Superior temporal gyrus (tissue), 1 donor: ENCODE measurements at regions not wholly inside any gene's neighbourhood (a gene's known extent, or its start where the extent isn't known, plus 50 kb on each side); places are given as distances from the start of the nearest gene placed in this dataset.

Experiments used
- DNase-seq: peaks from one replicate; pipeline ENCODE4 v3.0.0-alpha.2; 2016; ENCODE audit errors: extremely low spot score

DNA sequence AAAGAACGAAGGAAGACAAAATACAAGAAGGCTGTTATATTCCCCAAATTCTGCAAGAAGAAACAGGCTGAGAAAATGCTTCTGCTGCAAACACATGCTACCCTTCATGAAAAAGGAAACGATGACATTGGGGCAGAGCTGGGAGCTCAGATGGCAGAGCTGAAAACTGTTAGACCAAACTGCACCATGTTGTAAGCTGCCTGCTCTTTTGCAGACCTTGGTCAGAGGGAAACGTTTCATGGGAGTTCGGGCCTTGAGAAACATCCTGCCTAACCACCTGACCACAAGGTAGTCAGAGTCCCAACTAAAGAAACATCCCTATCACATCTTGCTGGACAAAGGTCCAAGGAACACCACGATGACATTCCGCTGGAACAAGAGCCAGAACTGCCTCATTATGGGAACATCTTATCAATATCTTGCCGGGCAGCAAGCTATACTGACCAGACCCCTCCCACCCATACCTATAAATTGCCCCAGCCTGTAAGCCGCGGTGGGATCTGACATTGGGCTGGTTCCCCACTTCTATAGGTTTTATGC, 110.7 kb upstream of the CTSC start:
- no peak for DNase-seq

DNA sequence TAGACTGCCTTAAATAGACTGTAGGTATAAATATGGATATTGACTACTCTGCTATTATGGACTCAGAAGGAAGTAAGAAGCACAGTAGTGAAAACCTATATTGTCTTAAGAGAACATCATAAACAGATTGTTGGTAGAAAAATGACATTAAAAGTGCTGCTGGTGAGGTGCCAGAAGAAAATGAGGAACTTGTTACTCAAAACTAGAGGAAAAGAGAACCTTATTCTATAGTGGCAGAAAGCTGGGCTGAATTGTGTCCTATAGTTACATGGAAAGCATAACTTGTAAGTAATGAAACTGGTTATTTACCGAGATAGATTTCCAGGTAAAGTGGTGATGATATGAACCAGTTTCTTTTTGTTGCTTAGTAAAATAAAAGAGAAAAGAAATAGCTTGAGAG, 109.7 kb upstream of the CTSC start:
- DNase-seq, result no peak

DNA sequence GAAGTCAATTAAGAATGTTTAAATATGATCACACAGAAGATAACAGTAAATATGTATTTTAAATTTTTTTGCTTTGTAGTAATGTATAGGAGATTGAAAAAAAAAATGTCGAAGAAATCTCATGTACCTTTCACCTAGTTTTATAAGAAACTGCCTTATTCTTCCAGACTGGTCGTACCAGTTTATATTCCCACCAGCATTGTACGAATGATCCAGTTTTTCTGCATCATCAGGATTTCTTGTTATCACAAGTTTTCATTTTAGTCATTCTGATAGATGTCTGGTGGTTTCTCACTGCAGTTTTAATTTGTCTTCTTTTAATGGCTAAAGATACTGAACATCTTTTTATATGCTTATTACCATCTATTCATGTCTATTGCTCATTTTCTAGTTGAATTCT, 101.8 kb upstream of the CTSC start:
- no peak for DNase-seq

DNA sequence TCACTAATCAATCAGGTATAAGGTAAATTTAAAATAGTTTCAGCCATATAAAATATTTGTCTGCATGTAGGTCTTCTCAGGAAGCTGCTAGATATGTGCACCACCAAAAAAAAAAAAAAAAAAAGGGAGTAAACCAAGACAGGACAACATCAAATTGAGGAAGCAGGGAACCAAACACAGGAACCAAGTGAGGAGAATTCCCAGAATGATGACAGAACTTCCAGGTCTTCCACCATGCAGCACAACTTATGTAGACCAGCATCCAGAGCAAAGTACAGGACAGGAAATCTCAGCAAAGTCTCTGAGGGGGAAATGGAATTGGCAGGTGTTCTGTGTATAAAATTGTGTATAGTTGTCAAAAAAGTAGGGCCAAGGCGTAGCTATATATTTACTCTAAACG, 101.2 kb upstream of the CTSC start:
- DNase-seq, result no peak

DNA sequence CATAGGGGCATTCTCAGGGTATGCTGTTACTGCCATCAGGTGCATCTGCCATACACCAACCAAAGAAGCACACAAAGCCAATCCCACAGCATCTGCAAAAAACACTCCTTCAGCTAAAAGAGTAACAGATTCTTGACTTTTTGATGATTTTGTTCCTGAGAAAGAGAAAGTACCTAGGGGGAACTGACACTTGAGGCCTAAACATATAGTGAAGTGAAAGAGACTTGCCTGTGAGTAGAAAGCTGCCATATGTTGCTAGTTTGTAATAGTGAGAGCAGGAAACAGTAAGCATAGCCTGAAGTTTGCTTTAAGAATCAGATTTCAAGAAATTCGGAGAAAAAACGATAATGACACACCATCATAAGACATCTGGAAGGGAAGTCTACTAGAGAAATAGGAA, 97.9 kb upstream of the CTSC start:
- DNase-seq, result no peak

DNA sequence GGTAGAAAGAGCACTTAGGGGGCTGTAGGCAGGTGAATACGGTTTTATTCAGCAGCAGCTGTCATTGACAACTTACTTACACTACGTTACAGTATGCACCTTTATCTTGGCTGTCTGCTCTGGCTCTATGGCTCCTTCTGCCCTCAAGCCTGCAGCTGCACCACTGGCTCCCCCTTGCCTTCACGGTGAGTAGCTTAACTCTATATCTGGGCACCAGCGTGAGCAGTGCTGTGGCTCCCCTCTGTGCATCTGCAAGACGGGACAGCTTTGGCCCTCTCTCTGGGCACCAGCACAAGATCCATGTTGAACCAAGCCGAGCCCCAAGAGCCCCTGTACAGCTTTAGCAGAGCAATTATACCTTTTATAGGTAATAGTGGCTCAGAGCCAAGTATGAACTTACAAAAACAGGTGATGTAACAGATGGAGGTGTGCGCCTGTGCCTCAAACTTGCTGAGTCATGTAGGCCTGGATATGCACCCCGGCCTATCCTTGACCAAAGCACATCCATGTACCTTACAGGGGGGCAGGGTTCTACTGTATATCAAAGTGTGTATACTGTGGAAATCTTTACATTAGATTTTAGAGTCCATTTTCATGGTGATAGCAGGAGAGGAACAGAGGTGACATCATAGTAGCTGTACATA, 96.9 kb upstream of the CTSC start:
- DNase-seq, result no peak

DNA sequence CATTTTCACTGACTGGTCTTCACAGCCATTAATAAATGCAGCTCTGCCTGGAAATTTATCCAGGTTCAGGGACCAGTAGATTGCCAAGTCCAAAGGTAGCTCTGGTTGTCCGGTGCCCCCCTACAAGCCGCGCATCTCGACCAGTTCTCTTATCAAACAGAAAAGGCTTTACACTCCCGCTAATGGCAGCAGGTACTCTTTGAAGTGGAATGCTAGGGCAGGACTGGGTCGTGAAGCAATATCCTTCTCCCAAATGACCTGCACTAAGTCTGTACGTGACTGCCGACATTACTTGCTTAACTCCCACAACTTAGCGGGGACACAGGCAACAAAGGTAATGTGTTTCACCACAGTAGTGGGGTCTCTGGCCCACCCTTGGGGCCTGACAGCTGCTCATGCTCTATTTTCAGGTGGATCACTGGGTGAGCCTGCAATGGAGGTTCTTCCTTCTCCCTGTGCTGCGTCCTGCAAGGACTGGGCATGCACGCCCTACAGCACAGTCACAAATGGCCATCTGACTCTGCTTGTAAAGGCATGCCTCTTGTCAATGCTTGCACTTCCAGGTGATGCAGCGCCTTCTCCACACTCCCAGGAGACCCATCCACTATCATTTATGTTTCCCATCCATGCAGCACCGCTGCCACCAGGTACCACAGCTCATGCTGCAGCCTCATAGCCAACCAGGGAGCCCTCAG, 96.1 kb upstream of the CTSC start:
- no peak for DNase-seq

DNA sequence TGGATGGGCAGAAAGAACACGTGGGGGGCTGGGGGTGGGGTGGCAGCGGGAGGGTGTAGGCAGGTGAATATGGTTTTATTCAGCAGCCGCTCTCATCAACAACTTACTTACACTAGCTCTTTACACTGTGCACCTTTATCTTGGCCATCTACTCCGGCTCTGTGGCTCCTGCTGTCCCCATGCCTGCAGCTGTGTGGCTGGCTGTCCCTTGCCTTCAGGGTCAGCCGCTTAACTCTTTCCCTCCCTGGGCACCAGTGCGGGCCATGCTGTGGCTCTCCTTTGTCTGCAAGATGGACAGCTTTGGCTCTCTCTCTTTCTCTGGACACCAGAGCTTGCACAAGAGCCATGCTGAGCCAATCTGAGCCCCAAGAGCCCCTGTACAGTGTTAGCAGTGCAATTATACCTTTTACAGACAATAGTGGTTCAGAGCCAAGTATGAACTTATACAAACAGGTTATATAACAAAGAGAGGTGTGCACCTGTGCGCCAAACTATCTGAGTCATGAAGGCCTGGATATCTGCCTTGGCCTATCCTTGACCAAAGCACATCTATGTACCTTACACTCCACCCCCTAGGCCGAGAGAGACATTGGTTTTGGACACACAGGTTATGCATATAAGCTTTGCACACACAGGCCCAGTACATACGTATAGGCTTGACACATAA, 94.3 kb upstream of the CTSC start:
- DNase-seq, result no peak

DNA sequence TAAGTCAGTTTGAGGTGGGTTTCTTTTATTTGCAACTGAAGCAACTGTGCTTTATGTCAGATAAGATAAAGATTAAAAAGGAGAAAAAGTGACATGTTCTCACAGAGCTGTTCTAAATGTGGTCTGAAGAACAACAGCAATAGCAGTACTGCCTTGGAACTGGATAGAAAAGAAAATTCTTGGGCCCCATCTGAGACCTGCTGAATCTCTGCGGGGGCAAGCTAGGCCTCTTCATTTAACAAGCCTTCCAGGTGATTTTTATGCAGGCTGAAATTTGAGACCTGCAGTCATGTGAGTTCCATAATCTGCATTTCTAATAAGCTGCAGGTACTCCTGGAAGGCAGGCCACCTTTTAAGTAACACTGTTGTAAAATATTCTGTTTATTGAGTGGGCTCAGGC, 91.4 kb upstream of the CTSC start:
- no peak for DNase-seq

DNA sequence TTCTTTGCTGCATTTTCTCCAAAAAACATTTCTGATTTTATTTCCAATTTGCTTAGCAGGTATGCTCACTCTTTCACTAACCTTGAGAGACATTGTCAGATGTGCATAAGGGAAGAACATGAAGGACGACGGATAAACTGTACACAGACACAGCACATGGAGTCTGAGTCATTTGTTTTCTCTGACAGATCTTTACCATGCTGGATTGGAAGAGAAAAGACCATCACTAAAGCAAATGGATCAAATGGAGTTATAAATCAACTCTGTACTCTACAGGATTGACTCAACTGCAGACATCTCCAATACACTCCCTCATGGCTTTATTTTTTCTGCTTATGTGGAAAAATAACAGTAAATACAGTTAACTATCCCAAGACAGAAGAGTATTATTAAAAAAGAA, 90.2 kb upstream of the CTSC start:
- DNase-seq, result no peak

DNA sequence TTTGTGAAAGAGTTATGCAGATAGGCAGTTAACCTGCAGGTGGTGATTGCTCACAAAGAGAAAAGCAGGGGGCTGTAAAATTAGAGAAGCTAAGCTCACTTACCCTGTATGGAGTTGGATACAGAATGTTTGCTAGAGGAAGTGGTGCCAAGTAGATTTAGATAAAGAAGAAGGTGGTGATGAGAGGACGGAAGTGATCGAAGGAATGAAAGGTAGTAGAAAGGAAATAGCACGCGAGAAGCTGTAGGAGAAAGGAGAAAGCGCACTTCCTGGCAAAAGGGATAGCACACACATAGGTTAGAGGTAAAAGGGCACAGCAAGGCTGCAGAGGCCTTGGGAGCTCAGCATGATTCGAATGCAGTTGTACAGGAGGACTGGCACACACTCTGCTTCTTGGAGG, 87.3 kb upstream of the CTSC start:
- DNase-seq, result no peak

DNA sequence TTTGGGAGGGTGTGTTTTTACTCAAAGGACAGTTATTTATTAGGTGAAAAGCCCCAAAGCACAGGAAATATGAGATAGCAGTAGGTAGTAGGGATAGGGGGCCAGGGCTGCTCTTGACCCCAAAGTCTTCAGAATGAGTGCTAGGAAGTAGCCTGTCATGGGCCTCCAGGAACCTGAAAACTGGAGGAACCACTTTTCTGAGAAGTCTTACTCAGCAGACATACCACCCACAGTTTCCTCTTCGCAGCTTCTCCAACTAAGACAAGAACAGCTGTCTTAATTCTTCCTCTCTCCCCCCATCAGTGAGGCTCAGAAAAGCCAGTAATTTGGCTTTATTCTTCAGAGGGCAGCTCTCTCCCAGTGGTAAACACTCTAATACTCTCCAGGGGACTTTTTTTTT, 84.0 kb upstream of the CTSC start:
- DNase-seq, result peak; percentile 35

DNA sequence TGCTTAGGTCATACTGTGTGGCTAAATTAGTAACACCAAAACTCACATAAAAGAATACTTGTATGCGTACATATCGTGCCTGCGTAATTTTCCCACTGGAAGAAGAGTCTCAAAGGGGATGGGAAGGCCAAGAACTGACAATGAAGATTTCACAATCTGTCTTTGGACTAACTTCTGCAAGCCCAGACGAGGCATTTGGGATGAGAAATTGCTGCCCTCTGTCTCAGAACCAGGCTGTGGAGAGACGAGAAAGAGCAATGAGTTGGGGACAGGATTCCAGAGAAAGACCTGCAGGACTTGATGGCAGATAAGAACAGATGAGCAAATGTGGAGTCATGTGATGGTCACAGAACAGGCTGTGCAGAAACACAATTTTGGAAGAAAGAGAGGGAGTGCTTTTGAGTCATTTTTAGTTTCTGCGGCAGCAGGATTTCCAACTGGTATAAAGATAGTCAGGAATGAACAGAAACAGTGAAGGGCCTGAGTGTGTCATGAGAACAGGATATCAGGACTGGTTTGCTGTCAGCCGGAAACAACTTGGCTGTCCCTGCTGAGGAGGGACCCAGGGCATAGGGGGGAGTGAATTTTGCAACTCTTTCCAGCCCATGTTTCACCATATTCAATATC, 82.7 kb upstream of the CTSC start:
- peak; percentile 53 for DNase-seq

DNA sequence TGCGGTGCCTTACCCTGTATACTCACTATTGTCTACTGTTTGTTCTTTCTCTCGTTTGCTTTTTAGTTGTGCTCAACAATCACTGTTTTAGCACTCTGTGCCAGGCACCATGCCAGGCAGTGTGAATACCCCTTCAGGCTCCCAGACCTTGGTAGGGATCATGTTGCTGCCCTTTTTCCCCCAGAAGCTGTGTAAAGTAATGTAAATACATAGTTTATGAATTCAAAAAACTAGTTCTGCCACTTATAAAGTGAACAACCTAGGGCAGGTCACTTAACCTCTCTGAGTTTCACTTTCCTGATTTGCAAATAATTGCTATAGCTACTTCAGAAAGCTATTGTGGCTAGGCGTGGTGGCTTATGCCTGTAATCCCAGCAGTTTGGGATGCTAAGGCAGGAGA, 81.0 kb upstream of the CTSC start:
- no peak for DNase-seq

DNA sequence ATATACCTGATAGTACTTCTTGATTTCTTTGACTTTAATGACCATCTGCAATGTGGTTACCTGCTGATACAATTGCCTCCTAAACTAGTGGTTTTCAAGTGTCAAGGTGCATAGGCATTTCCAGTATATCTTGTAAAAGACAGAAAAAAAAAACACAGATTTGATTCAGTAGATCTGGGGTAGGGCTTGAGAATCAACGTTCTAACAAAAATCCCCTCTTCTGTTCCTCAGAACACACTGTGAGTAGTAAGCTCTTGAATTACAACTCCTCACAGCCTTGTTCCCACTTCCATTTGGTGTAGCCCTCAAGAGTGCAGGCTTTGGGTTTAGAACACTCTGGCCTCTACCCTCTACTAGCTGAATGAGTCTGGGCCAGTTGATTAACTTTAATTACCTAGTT, 78.0 kb upstream of the CTSC start:
- no peak for DNase-seq

DNA sequence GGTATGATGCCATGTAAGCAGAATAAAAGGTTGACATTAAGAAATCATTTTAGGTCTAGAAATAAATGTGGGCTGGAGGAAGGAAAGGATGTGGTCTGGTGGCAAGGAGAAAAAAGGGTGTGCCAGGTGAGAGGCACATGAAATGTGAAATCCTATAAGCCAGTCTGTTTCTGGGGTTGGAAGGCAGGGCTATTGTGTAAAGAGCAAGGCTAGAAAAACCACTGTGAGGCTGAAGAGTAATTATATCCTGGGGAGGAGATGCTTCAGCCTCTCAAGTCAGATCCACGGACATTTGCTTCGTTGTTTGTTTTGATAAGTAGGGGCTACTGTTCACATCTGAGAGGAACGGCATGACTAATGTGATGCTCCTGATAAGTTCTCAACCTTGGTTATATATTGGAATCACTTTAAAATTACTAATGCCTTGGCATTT, 77.5 kb upstream of the CTSC start:
- no peak for DNase-seq

DNA sequence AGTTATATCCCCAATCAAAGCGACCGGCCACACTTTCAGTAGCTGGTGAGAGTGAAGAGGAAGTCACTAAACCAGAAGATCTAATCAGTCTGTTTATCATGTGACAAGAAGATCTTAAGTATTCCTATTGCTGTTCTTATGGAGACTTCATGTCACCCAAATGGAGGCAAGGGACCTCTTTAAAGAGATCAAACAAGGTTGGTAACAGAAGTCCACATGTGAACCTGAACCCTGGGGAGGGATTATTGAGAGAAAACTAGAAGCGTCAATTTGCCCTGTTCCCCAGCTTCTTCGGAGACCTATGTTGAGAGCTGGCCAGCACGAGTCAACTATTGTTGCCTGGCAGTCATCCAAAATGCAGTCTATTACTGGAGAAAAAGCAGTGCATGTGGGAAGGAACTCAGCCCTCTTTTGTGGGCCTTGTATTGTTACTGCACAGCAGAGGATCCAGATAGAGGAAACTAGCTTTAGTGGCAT, 76.9 kb upstream of the CTSC start:
- DNase-seq, result no peak

DNA sequence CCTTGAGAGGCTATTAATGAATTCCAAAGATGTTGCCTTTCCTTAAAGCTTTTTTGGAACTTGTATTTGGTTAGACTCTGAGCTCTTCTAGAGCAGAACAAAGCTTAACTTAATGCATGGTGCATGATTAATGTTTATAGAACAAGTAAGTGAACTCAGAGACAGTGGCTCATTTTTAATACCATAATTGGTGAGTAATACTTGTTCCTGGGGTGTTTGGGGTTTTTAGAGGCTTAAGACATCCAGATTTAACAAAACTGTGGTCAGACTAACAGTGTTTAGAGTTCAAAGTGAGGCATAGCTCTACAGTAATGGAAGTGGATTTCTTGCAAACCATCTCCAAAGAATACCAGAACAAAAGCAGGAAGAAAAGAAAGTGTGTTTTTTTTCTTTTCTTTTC, 73.7 kb upstream of the CTSC start:
- no peak for DNase-seq

DNA sequence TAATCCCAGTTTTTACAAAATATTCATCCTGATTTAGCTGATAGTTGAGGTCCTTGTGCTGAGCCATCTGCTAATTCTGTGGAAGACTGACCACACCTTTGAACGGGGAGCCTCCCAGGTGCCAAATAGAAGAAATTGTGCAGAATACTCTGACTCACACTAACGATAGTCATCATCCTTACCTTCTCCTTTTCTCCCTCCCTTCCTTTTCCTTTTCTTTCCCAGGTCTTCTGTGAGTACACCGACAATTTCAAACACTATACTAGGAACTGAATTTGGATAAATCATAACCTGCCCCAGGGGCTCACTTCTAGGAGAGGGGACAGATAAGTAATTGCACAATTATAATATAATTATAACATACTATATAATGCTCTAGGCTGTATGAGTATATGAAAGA, 73.1 kb upstream of the CTSC start:
- DNase-seq, result no peak

DNA sequence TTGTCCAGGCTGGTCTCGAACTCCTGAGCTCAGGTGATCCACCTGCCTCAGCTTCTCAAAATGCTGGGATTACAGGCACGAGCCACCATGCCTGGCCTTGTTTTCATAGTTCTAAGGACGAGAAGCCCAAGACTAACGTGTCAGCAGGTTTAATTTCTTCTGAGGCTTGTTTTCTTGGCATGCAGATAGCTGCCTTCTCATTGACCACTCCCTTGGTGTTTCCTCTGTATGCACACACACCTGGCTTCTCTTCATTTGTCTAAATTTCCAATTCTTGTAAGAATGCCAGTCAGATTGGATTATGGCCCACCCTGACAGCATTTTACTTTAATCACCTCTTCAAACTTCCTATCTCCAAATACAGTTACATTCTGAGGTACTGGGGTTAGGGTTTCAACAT, 72.5 kb upstream of the CTSC start:
- no peak for DNase-seq

DNA sequence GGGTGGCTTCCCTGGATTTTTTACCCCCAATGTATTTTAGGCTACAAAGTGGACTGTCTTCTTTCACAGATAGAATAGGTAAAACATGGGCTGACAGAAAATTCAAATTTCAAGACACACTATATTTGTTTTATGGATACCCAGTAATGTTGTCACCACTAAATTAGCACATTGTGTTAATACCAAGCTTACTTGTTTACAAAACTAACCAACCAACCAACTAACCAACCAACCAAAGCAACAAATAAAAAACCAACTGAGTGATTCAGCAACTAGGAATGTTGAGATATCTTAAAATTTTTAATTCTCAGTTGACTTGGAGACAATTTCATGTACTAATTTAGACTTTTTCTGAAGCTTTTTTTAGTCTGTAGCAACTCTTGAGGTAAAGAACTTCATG, 69.3 kb upstream of the CTSC start:
- no peak for DNase-seq

DNA sequence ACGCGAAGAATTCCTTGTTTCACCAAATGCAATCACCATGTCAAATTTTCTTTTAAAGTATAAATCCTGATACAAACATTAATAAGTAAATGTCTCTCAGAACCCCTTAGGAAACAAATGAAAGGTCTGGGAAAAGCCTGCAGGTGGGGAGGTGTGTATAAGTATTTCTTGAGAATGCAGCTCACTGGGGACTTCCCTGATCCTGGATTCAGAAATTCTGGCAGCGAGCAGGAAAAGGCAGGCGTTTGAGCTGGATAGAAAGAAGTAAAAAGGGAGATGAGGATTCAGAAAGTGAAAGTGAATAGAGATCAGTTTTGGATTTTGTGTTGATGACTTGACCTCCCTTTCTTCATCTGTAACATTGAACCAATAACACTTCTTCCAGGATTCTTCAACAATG, 68.3 kb upstream of the CTSC start:
- no peak for DNase-seq
